ENCODE measurements at regions not wholly inside any gene's neighbourhood (a gene's known extent, or its start where the extent isn't known, plus 50 kb on each side); places are given as distances from the start of the nearest gene placed in this dataset.

GRCh38 chrX:69286565-69286906 lies 121.3 kb upstream of the PJA1 start:
- Mint-ChIP-seq H3K27me3 (no peaks in the 10 kb centered on the region), H3K36me3 (ENCODE audit: low read depth) (no peaks in the 10 kb centered on the region), H3K4me3 (no peak overlapping the region), H3K9me3 (no peaks in the 10 kb centered on the region), H3K4me1 (ENCODE audit: low read depth) (no peaks in the 10 kb centered on the region), H3K27ac (no peak overlapping the region)
- ATAC-seq (ENCODE audit: poor library complexity) (no peak), DNase-seq (no peak)
- Histone ChIP-seq H3K9me3 (ENCODE audit: control insufficient read depth in 1 of 2, insufficient read depth in 1 of 2, low read length in 2 of 2) (no peaks in the 10 kb centered on the region), H3K27me3 (ENCODE audit: control insufficient read depth in 1 of 2, insufficient read depth in 2 of 2, low read length in 2 of 2) (no peaks in the 10 kb centered on the region), H3K4me3 (ENCODE audit: low read length) (no peak overlapping the region), H3K4me1 (ENCODE audit: insufficient read depth, low read length) (peaks cover 10% of the 10 kb centered on the region), H3K27ac (ENCODE audit: low read depth in 1 of 2, low read length in 2 of 2) (no peak overlapping the region), H3K36me3 (ENCODE audit: insufficient read depth, low read length) (no peaks in the 10 kb centered on the region)
- no peak for TF ChIP-seq CTCF (IDR thresholded peaks at IDR 0.05)
- ChIA-PET POLR2A (no interaction called here), CTCF (no interaction called here)
- intact Hi-C loops (cut with DNase I, micrococcal nuclease), result loop anchor here (1.0 to 10.0 kb wide), 7 partner anchors 132 to 1092 kb away; no protein-coding TSS in a partner anchor

- Mint-ChIP-seq H3K27me3 (no peaks in the 10 kb centered on the region), H3K4me3 (no peak overlapping the region), H3K36me3 (ENCODE audit: low read depth) (no peaks in the 10 kb centered on the region), H3K27ac (no peak overlapping the region), H3K4me1 (ENCODE audit: low read depth) (no peaks in the 10 kb centered on the region), H3K9me3 (no peaks in the 10 kb centered on the region)
- DNase-seq, result peak; percentile 31 to 69 (median 51)
- ChIA-PET POLR2A (interaction anchor here (1.1 kb wide), 1 partner anchor 457 kb away, joined by 3 read pairs; the partner anchor contains the start of gene EFNB1), CTCF (no interaction called here)
- peak; percentile 55 for ATAC-seq (ENCODE audit: poor library complexity)
- no peak overlapping the region for H3K27ac ChIP-seq (ENCODE audit: low read depth in 1 of 2, low read length in 2 of 2)
- H3K9me3 ChIP-seq (ENCODE audit: control insufficient read depth in 1 of 2, insufficient read depth in 1 of 2, low read length in 2 of 2), result no peaks in the 10 kb centered on the region
- intact Hi-C loops (cut with DNase I, micrococcal nuclease), result loop anchor here (1.0 to 10.0 kb wide), 7 partner anchors 131 to 1091 kb away; no protein-coding TSS in a partner anchor
- TF ChIP-seq CTCF (IDR thresholded peaks at IDR 0.05), result peak; percentile 57
- peak overlapping the region; percentile 42 for H3K4me3 ChIP-seq (ENCODE audit: low read length)
- no peaks in the 10 kb centered on the region for H3K27me3 ChIP-seq (ENCODE audit: control insufficient read depth in 1 of 2, insufficient read depth in 2 of 2, low read length in 2 of 2)
- peaks cover 10% of the 10 kb centered on the region for H3K4me1 ChIP-seq (ENCODE audit: insufficient read depth, low read length)
- no peaks in the 10 kb centered on the region for H3K36me3 ChIP-seq (ENCODE audit: insufficient read depth, low read length)
Observed at GRCh38 chrX:69285881-69286564, 120.8 kb upstream of the PJA1 start.

GRCh38 chrX:69285401-69285877 lies 120.2 kb upstream of the PJA1 start:
- Histone ChIP-seq H3K9me3 (ENCODE audit: control insufficient read depth in 1 of 2, insufficient read depth in 1 of 2, low read length in 2 of 2) (no peaks in the 10 kb centered on the region), H3K4me1 (ENCODE audit: insufficient read depth, low read length) (peaks cover 10% of the 10 kb centered on the region), H3K4me3 (ENCODE audit: low read length) (peak overlapping the region; percentile 42), H3K27me3 (ENCODE audit: control insufficient read depth in 1 of 2, insufficient read depth in 2 of 2, low read length in 2 of 2) (no peaks in the 10 kb centered on the region), H3K36me3 (ENCODE audit: insufficient read depth, low read length) (no peaks in the 10 kb centered on the region), H3K27ac (ENCODE audit: low read depth in 1 of 2, low read length in 2 of 2) (no peak overlapping the region)
- Mint-ChIP-seq H3K4me3 (no peak overlapping the region), H3K27ac (no peak overlapping the region), H3K27me3 (no peaks in the 10 kb centered on the region), H3K36me3 (ENCODE audit: low read depth) (no peaks in the 10 kb centered on the region), H3K9me3 (no peaks in the 10 kb centered on the region), H3K4me1 (ENCODE audit: low read depth) (no peaks in the 10 kb centered on the region)
- no peak for TF ChIP-seq CTCF (IDR thresholded peaks at IDR 0.05)
- ATAC-seq (ENCODE audit: poor library complexity), result no peak
- DNase-seq, result no peak
- CTCF ChIA-PET, result no interaction called here
- POLR2A ChIA-PET, result interaction anchor here (1.1 kb wide), 1 partner anchor 457 kb away, joined by 3 read pairs; the partner anchor contains the start of gene EFNB1
- intact Hi-C loops (cut with DNase I, micrococcal nuclease), result loop anchor here (5.0 to 10.0 kb wide), 5 partner anchors 131 to 1091 kb away; no protein-coding TSS in a partner anchor
